HepG2 (cell line): ENCODE measurements at regions not wholly inside any gene's neighbourhood (a gene's known extent, or its start where the extent isn't known, plus 50 kb on each side); places are given as distances from the start of the nearest gene placed in this dataset.

Experiments
- ATAC-seq: fragments of 200-7000 bp; cut with Tn5 transposase; 3 replicates; pipeline ENCODE4 v1.9.1; 2020; ENCODE audit warnings: mild to moderate bottlenecking, moderate library complexity
- BruUV-seq: library from RNA; stranded (reverse); fragments of 400-500 nt; replicated peaks from 2 replicates; lab custom pipeline; 2021; lab: Mats Ljungman, UMichigan
- CTCF ChIA-PET: fragments of 300-600 bp; formaldehyde crosslinking; extraction: SDS; loops from one replicate; lab custom pipeline; 2021; ENCODE audit warnings: low total read pairs, inconsistent platforms, low intra/inter-chr PET ratio; lab: Yijun Ruan, JAX
- POLR2A ChIA-PET: fragments of 350-600 bp; sonication (Branson Sonifier 250); formaldehyde crosslinking; loops from one replicate; lab custom pipeline; 2020; ENCODE audit warnings: antibody characterized with exemption, inconsistent platforms; lab: Yijun Ruan, JAX
- DNase-seq: peaks from one replicate; pipeline ENCODE4 v3.0.0-alpha.2; 2015; ENCODE audit warnings: low spot score
- FAIRE-seq: peaks from 3 replicates; lab custom pipeline; 2011; peaks lifted over from hg19 to GRCh38; lab: Jason Lieb, UNC
- H2AFZ ChIP-seq: one replicate; pipeline ENCODE4 v1.6.1; 2011; ENCODE audit warnings: low read length, inconsistent platforms
- H3K27ac ChIP-seq: fragments of 300-600 bp; 3 replicates; pipeline ENCODE4 v1.8.0; 2011; ENCODE audit warnings: mixed run types, mild to moderate bottlenecking, mixed read lengths, low read length, inconsistent platforms; ENCODE audit not compliant: insufficient read depth; ENCODE audit errors: extremely low read length
- H3K27me3 ChIP-seq, 2 experiments: fragments of 200-600 bp in 1 of 2; 2 replicates in 1 of 2; 3 replicates in 1 of 2; pipeline versions ENCODE4 v1.6.0 to v1.8.0; 2011; ENCODE audit warnings: low read length in 2 of 2, mild to moderate bottlenecking in 2 of 2, moderate library complexity in 2 of 2, inconsistent platforms in 1 of 2; ENCODE audit not compliant: insufficient read depth in 2 of 2, control insufficient read depth in 1 of 2
- H3K36me3 ChIP-seq, 2 experiments: fragments of 200-600 bp in 1 of 2; replicated peaks in 1 of 2; 2 replicates in 1 of 2; 3 replicates in 1 of 2; pipeline versions ENCODE4 v1.5.1 to v1.8.0; 2011; ENCODE audit warnings: low read length in 2 of 2, inconsistent platforms in 1 of 2; ENCODE audit not compliant: insufficient read depth in 2 of 2, control insufficient read depth in 1 of 2
- H3K4me1 ChIP-seq: 2 replicates; pipeline ENCODE4 v1.5.1; 2012; ENCODE audit warnings: low read length, inconsistent platforms; ENCODE audit not compliant: insufficient read depth
- H3K4me2 ChIP-seq: 2 replicates; pipeline ENCODE4 v1.6.0; 2011; ENCODE audit warnings: low read depth, low read length, inconsistent platforms
- H3K4me3 ChIP-seq, 3 experiments: fragments of 200-600 bp in 1 of 3; sonication (generic), shearing (Covaris generic) in 1 of 3; replicated peaks in 1 of 3; 2 replicates each; pipeline ENCODE4 v1.5.1; 2011 to 2016; ENCODE audit warnings: low read length in 3 of 3, inconsistent platforms in 2 of 3, low read depth in 2 of 3, mild to moderate bottlenecking in 2 of 3, control low read depth in 1 of 3, mixed read lengths in 1 of 3; ENCODE audit not compliant: insufficient read depth in 1 of 3
- H3K79me2 ChIP-seq: one replicate; pipeline ENCODE4 v1.6.1; 2011; ENCODE audit warnings: low read length, inconsistent platforms; ENCODE audit not compliant: insufficient read depth
- H3K9ac ChIP-seq: 2 replicates; pipeline ENCODE4 v1.6.0; 2011; ENCODE audit warnings: mild to moderate bottlenecking, low read depth, low read length, inconsistent platforms; ENCODE audit not compliant: insufficient read depth
- H3K9me3 ChIP-seq: 2 replicates; pipeline ENCODE4 v1.5.1; 2012; ENCODE audit warnings: mild to moderate bottlenecking, low read length
- H4K20me1 ChIP-seq: 2 replicates; pipeline ENCODE4 v1.6.0; 2011; ENCODE audit warnings: inconsistent platforms, mild to moderate bottlenecking, low read length, moderate library complexity; ENCODE audit not compliant: insufficient read depth
- CEBPG ChIP-seq: IDR thresholded peaks from 2 replicates; pipeline ENCODE4 v1.6.1; 2016
- PATZ1 ChIP-seq: sonication (generic); formaldehyde crosslinking; IDR thresholded peaks from 2 replicates; pipeline ENCODE4 v1.4.0; 2020; ENCODE audit warnings: missing genetic modification reagents
- PRPF4 ChIP-seq: fragments of 200-400 bp; formaldehyde crosslinking; IDR thresholded peaks from 2 replicates; pipeline ENCODE4 v1.6.1; 2016; ENCODE audit warnings: low read length, low read depth; ENCODE audit not compliant: poor library complexity, severe bottlenecking
- RFXAP ChIP-seq: sonication (generic); formaldehyde crosslinking; IDR thresholded peaks from 2 replicates; pipeline ENCODE4 v1.4.0; 2020; ENCODE audit warnings: missing genetic modification reagents, borderline replicate concordance
- TSC22D2 ChIP-seq: sonication (generic); formaldehyde crosslinking; IDR thresholded peaks from 2 replicates; pipeline ENCODE4 v1.5.1; 2020; ENCODE audit warnings: missing genetic modification reagents, mild to moderate bottlenecking, borderline replicate concordance
- ZNF121 ChIP-seq: sonication (generic); formaldehyde crosslinking; IDR thresholded peaks from 2 replicates; pipeline ENCODE4 v1.5.0; 2020; ENCODE audit warnings: mild to moderate bottlenecking, missing genetic modification reagents
- ZNF343 ChIP-seq: sonication (generic); formaldehyde crosslinking; IDR thresholded peaks from 2 replicates; pipeline ENCODE4 v1.4.0; 2020; ENCODE audit warnings: mild to moderate bottlenecking, missing genetic modification reagents
- ZNF441 ChIP-seq: sonication (generic); formaldehyde crosslinking; IDR thresholded peaks from 2 replicates; pipeline ENCODE4 v1.7.0; 2021; ENCODE audit warnings: missing genetic modification reagents, borderline replicate concordance
- ZNF552 ChIP-seq: sonication (generic); formaldehyde crosslinking; IDR thresholded peaks from 2 replicates; pipeline ENCODE4 v1.9.0; 2022; ENCODE audit warnings: missing genetic modification reagents, mild to moderate bottlenecking, borderline replicate concordance
- ZNF564 ChIP-seq: sonication (generic); formaldehyde crosslinking; IDR thresholded peaks from 2 replicates; pipeline ENCODE4 v1.8.1; 2023; ENCODE audit warnings: mild to moderate bottlenecking, missing genetic modification reagents
- WGBS: methylation state at CpG from one replicate; pipeline ENCODE4 v1.1.6; 2017; ENCODE audit warnings: low lambda C conversion rate; 5-methylcytosine and 5-hydroxymethylcytosine counted together
- in situ Hi-C: cut with HindIII; loops from 2 replicates; pipeline ENCODE4 v1.10.0; 2017; ENCODE audit warnings: low pct_unique_long_range_greater_than_20kb; ENCODE audit not compliant: extremely low pct_ligation_motif_present
- intact Hi-C: fragments of 100-400 bp; cut with micrococcal nuclease; formaldehyde crosslinking; loops from one replicate; pipeline ENCODE4 v1.10.0; 2022; ENCODE audit not compliant: unreplicated experiment

- in situ Hi-C loops (no loop called here), intact Hi-C loops (no loop called here)
- CTCF ChIA-PET: no interaction called here
- FAIRE-seq (no peak), ATAC-seq (no peak), DNase-seq (no peak)
- POLR2A ChIA-PET: no interaction called here
- H2AFZ ChIP-seq: no peak overlapping the region
- no peak overlapping the region for H3K4me3 ChIP-seq
- peaks cover 0 to 13% of the 10 kb centered on the region in 2 experiments; a peak in 2 of 5 replicates for H3K27me3 ChIP-seq
- no peaks in the 10 kb centered on the region for H4K20me1 ChIP-seq
- no peaks in the 10 kb centered on the region for H3K36me3 ChIP-seq
- no peaks in the 10 kb centered on the region for H3K9me3 ChIP-seq
- no peak overlapping the region for H3K9ac ChIP-seq
- H3K4me2 ChIP-seq: no peak overlapping the region
- no peaks in the 10 kb centered on the region for H3K4me1 ChIP-seq
- 41% methylated on average over 3 of the region's 3 CpGs for WGBS
- no peaks in the 10 kb centered on the region for H3K79me2 ChIP-seq
- TF ChIP-seq ZNF121 (CRISPR knock-in tag) (0 out of 2 replicates have a peak, but pooled peaks have one; percentile 15), ZNF343 (CRISPR knock-in tag) (no peak), CEBPG (no peak), ZNF552 (CRISPR knock-in tag) (no peak)
- no peak overlapping the region for H3K27ac ChIP-seq
- BruUV-seq: no TSS peak
These were observed 224.2 kb downstream of the FOXD2 start for GRCh38 chr1:47662068-47662467.

GRCh38 chr1:47663286-47663685 lies 225.4 kb downstream of the FOXD2 start:
- no peak overlapping the region for H3K4me3 ChIP-seq
- no peak for FAIRE-seq
- intact Hi-C loops (no loop called here), in situ Hi-C loops (no loop called here)
- no peak overlapping the region for H3K27ac ChIP-seq
- peaks cover 0 to 8% of the 10 kb centered on the region in 2 experiments; a peak in 2 of 5 replicates for H3K27me3 ChIP-seq
- no TSS peak for BruUV-seq
- TF ChIP-seq PATZ1 (no peak), PRPF4 (no peak), RFXAP (CRISPR knock-in tag) (no peak), ZNF441 (CRISPR knock-in tag) (no peak), ZNF564 (no peak), TSC22D2 (CRISPR knock-in tag) (no peak)
- H4K20me1 ChIP-seq: no peaks in the 10 kb centered on the region
- H3K9ac ChIP-seq: no peak overlapping the region
- H3K4me1 ChIP-seq: no peaks in the 10 kb centered on the region
- no peak overlapping the region for H2AFZ ChIP-seq
- no peak overlapping the region for H3K4me2 ChIP-seq
- ChIA-PET CTCF (no interaction called here), POLR2A (no interaction called here)
- no peaks in the 10 kb centered on the region for H3K79me2 ChIP-seq
- H3K9me3 ChIP-seq: no peaks in the 10 kb centered on the region
- H3K36me3 ChIP-seq: no peaks in the 10 kb centered on the region
- WGBS: 36% methylated on average over 5 of the region's 6 CpGs
- no peak for DNase-seq
- no peak for ATAC-seq
